ENCODE measurements at regions not wholly inside any gene's neighbourhood (a gene's known extent, or its start where the extent isn't known, plus 50 kb on each side); places are given as distances from the start of the nearest gene placed in this dataset.
"Not testable (repeated sequence)": the region's sequence is repeated elsewhere in the genome, so short reads cannot be mapped to it uniquely, and the experiment has no call there.

DNA sequence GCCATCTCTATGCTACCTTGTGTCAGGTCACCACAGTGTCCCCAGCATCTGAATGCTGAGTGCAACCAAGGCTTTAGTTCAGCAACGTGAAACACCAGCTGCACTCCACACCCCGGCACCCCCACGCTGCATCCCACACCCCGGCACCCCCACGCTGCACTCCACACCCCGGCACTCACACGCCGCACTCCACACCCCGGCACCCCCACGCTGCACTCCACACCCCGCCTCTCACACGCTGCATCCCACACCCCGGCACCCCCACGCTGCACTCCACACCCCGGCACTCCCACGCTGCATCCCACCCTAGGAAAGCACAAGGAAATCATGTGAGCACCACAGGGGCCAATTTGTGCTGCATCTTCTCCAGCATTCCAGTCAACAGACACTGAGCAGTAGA lies 199.8 kb upstream of the FRG1 start:
- no peak for DNase-seq

GRCh38 chr4:189753092-189753491 lies 187.6 kb upstream of the FRG1 start:
- DNase-seq = not testable (repeated sequence)

GRCh38 chr4:189763583-189763982 lies 177.1 kb upstream of the FRG1 start:
- no peak for DNase-seq

DNA sequence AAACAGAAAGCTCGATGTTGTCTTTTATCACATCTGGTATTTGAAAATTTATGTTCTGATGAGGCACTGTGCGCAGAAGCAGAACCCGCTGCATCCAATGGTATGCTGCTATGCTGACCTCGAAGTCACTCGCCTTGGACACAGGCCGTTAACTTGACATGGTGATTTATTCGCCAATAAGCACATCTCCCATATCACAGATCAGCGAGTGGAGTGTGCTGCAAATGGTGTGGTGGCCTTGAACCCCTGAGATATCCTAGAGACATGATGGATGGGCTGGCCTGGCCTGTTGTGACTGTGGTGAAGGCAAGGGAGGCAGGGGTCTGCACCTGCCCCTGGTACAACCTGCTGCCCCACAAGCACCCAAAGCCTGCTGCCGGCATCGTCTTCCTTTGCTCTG lies 175.4 kb upstream of the FRG1 start:
- DNase-seq = no peak

GRCh38 chr4:189765736-189766135 lies 174.9 kb upstream of the FRG1 start:
- DNase-seq = no peak

GRCh38 chr4:189767941-189768340 lies 172.7 kb upstream of the FRG1 start:
- DNase-seq = no peak

GRCh38 chr4:189769131-189769530 lies 171.5 kb upstream of the FRG1 start:
- no peak for DNase-seq

DNA sequence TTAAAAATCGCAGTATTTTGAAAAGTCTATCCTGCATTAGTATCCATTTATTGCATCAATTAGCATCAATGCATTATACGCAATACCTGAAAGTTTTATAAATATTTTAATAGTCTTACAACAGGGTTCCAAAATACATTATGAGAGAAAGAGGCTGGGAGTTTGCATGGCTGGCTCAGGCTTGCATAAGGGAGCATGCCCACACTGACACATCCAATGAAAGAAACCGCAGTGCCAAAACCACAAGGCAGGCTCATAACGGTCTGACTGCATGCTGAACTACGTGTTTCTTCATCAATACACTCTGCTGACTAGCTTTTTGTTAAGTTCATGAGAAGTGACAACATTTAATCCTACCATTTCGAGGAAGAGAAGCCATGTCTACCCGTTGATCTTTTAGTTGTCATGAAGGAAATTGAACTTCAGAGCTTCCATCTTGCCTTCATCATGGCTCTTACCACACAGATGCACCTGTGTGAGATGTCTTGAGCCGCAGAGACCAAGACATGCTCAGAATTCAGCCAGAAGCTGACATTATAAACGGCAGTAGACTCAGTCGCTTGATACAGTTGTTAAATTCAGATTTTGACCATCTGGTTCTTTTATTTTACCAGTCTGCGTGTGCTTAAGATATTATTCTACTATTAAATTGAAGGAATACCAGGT lies 168.8 kb upstream of the FRG1 start:
- no peak for DNase-seq

DNA sequence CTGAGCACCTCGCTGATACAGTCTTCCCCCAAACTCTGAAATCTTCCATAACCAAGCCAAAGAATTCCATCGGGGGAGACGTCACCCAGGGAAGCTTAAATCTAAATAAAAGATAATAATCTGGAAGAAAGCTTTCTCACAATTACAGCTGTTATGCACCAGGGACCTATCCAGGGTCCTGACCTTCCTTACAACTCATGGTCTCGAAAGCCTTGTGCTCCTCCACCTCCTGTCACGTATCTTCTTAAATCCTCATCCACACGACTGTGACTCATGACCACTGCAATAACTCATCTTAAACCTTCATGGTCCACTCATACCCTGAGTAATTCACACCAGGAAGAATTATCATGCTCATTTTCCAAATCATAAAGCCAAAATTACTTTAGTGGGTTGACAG lies 166.8 kb upstream of the FRG1 start:
- no peak for DNase-seq

- peak; percentile 42 for DNase-seq
These were observed 161.2 kb upstream of the FRG1 start for GRCh38 chr4:189779281-189779980.

DNA sequence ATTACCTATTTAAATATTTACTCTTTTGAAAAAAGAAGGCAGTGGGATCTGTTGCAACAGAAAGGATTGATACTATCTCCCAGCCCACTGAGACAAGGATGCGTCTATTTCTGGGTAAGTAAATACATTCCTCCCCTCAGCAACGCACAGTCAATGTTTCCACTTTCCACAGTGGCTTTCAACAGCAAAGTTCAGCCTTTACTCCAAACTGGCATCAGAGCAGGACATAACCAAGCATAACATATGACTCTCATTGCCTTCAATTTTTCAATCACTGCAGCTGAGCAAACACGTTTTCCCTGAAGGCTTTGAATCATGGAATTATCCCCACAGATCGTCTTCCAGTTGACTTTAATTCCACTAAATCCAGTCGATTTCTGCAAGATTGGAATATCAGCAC lies 160.3 kb upstream of the FRG1 start:
- peak; percentile 79 for DNase-seq

GRCh38 chr4:189784651-189785050 lies 156.0 kb upstream of the FRG1 start:
- no peak for DNase-seq

DNA sequence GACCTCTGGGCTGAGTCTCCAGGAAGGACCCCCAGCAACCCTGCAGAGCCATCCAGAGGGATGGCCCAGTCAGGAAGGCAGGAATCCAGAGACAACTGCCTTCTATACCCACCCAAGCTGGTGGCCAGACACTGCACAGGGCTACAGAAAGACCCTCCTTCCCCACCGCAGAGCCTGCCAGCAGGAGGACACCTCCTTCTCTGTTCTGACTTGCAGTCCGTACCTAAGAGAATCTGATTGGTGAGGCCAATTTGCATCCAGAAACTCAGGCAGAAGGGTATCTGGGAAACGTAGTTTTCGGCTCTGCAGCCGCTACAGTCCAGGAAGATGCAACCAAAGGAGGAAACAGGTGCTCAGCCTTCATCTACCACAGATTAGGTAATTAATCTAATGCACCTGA lies 155.4 kb upstream of the FRG1 start:
- no peak for DNase-seq

DNA sequence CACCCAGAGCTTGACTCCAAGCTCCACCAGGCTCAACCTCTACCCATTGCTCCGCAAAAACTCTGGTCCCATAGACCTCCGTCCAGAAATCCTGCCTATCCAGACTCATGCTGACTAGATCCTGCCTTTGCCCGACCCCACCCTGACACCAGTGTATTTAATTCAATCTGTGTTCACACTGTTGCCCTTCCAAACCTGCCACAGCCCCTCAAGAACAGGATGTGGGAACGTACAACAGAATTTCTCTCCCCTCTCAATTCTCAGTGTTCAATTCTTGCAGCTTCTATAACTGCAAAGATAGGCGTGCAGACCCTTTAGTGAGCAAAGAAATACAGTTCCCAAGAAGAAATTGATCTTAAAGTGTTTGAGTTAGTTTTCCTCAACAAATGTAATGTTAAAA lies 154.2 kb upstream of the FRG1 start:
- DNase-seq = no peak

GRCh38 chr4:189787216-189788031 lies 153.2 kb upstream of the FRG1 start:
- no peak for DNase-seq

GRCh38 chr4:189792924-189793618 lies 147.6 kb upstream of the FRG1 start:
- DNase-seq = peak; percentile 78

DNA sequence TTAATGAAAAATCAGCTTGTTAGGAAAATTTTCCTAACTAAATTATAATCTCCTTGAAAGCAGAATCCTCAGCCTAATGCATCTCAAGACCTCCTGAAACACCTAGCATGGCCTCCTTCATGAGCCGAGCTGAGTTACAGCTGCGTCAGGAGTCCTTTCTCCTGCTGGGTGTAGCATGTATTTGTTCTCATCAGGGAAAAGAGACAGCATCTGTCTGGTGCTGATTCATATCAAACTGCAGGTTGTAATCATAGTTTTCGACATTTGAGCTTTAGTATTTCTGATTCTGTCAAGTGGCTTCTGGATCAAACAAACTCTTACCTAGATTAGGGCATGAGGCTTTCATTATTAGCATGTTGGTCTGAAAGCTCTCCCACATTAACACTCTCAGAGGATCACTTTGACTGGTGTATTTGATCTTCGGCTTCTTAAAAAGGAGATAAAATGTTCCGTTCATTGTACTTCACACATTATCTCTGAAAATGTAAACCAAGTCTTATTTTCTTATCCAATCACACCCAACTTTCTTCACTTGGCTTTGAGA lies 140.1 kb upstream of the FRG1 start:
- no peak for DNase-seq

- no peak for DNase-seq
These were observed 137.8 kb upstream of the FRG1 start for GRCh38 chr4:189802884-189803283.

GRCh38 chr4:189804894-189805293 lies 135.8 kb upstream of the FRG1 start:
- no peak for DNase-seq

DNA sequence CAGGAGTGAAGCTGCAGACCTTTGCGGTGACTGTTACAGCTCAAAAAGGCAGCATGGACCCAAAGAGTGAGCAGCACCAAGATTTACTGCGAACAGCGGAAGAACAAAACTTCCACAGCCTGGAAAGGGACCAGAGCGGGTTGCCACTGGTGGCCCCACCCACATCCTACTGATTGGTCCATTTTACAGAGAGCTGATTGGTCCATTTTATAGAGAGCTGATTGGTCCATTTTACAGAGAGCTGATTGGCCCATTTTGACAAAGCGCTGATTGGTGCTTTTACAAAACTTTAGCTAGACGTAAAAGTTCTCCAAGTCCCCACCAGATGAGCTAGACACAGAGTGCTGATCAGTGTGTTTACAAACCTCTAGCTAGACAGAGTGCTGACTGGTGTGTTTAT lies 134.2 kb upstream of the FRG1 start:
- no peak for DNase-seq

DNA sequence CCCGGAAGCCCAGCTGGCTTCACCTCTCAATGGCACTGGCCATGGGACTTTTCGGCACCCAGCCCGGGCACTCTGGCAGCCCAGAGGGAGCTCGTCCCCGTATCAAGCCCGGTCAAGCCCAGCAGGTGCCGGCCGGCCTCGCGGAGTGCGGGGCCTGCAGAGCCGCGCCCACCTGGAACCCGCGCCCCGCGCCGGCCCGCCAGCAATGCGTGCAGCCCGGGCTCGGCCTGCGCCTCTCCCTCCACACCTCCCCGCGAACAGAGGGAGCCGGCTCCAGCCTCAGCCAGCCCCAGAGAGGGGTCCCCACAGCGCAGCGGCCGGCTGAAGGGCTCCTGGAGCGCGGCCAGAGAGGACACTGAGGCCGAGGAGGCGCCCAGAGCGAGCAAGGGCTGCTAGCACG lies 133.6 kb upstream of the FRG1 start:
- no peak for DNase-seq

GRCh38 chr4:189809241-189809735 lies 131.4 kb upstream of the FRG1 start:
- DNase-seq = no peak

DNA sequence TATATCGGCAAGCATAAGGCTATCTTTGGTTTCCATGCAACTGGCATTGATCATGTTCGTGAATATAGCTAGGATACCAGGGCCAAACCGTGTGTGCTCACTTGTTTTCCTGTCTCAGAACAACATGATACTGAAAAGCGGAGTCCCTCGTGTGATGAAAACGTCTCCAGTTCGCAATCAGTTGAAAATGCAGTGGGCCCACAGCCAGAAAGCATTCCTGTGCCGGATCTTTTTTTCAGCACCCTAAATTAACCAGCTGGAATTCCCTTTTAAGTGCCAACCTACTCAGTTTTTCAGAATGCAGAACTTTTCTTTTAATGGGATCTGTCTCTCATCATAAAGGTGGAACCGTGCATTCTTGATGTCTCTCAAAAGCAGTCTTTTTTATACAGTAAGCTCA lies 130.8 kb upstream of the FRG1 start:
- DNase-seq = no peak

All from NCI-H1092 treated with DMSO at 0.1 percent for 48 hours (cell line).